Peyer's patch (tissue), 4 donors: ENCODE measurements at regions not wholly inside any gene's neighbourhood (a gene's known extent, or its start where the extent isn't known, plus 50 kb on each side); places are given as distances from the start of the nearest gene placed in this dataset.

Experiments
- CTCF ChIP-seq, 6 experiments: fragments of 450-650 bp in 4 of 6; fragments of 200-600 bp in 2 of 6; sonication (generic) in 1 of 6; IDR thresholded peaks; one replicate each; pipeline ENCODE4 v1.5.1; 2017 to 2019; ENCODE audit warnings: antibody characterized with exemption in 6 of 6, mild to moderate bottlenecking in 3 of 6, moderate library complexity in 1 of 6
- POLR2A ChIP-seq, 2 donors: fragments of 450-650 bp; IDR thresholded peaks; one replicate each; pipeline ENCODE4 v1.5.1; 2017; ENCODE audit warnings: antibody characterized with exemption in 2 of 2, mild to moderate bottlenecking in 2 of 2, moderate library complexity in 2 of 2

- TF ChIP-seq CTCF (IDR thresholded peaks at IDR 0.05) (no peak), POLR2A (IDR thresholded peaks at IDR 0.05) (no peak)
Observed at GRCh38 chr14:38524636-38525509, 269.0 kb upstream of the CLEC14A start.
